ENCODE measurements at regions not wholly inside any gene's neighbourhood (a gene's known extent, or its start where the extent isn't known, plus 50 kb on each side); places are given as distances from the start of the nearest gene placed in this dataset.

GRCh38 chr12:111207761-111208160 is 161.1 kb downstream of the PHETA1 start:
- Histone ChIP-seq H3K4me3 (ENCODE audit: low read depth, low read length) (no peak overlapping the region), H3K27ac (ENCODE audit: low read depth, low read length) (no peak overlapping the region), H3K9me3 (ENCODE audit: control insufficient read depth, insufficient read depth, low read length) (no peaks in the 10 kb centered on the region), H3K27me3 (ENCODE audit: control insufficient read depth, insufficient read depth, low read length) (peaks cover 9% of the 10 kb centered on the region)
- ChIA-PET CTCF (no interaction called here), POLR2A (no interaction called here)
- DNase-seq (ENCODE audit: low read depth, low spot score): no peak
- TF ChIP-seq, protein P1, sequence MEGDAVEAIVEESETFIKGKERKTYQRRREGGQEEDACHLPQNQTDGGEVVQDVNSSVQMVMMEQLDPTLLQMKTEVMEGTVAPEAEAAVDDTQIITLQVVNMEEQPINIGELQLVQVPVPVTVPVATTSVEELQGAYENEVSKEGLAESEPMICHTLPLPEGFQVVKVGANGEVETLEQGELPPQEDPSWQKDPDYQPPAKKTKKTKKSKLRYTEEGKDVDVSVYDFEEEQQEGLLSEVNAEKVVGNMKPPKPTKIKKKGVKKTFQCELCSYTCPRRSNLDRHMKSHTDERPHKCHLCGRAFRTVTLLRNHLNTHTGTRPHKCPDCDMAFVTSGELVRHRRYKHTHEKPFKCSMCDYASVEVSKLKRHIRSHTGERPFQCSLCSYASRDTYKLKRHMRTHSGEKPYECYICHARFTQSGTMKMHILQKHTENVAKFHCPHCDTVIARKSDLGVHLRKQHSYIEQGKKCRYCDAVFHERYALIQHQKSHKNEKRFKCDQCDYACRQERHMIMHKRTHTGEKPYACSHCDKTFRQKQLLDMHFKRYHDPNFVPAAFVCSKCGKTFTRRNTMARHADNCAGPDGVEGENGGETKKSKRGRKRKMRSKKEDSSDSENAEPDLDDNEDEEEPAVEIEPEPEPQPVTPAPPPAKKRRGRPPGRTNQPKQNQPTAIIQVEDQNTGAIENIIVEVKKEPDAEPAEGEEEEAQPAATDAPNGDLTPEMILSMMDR (IDR thresholded peaks at IDR 0.05; ENCODE audit: low read depth, low read length): no peak

DNA sequence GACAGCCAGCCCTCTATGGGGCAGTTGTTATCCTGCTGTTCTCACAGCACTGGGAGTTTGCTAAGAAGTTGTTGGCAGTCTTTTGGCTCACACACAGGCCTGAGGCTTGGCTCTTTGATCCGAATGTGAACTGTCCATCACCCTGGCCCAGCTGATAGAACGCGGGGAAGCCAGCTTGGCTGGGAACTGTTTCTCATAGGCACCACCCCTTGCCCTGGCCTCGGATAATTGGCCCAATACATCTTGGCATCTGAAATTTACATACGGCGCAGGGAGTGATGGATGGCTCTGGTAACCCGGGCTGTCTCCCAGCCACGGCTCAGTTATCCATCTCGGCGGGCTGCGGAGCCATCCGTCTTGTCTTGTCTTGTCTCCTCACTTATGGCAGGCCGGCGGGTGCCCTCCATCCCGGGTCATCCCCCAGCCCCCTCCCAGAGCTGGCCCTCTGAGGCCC is 164.1 kb downstream of the PHETA1 start:
- CTCF ChIA-PET: no interaction called here
- POLR2A ChIA-PET: no interaction called here
- Histone ChIP-seq H3K9me3 (ENCODE audit: control insufficient read depth, insufficient read depth, low read length) (no peaks in the 10 kb centered on the region), H3K27me3 (ENCODE audit: control insufficient read depth, insufficient read depth, low read length) (peaks cover 12% of the 10 kb centered on the region), H3K4me3 (ENCODE audit: low read depth, low read length) (no peak overlapping the region), H3K27ac (ENCODE audit: low read depth, low read length) (no peak overlapping the region)
- DNase-seq (ENCODE audit: low read depth, low spot score): no peak
- TF ChIP-seq, protein P1 (IDR thresholded peaks at IDR 0.05; ENCODE audit: low read depth, low read length): no peak

DNA sequence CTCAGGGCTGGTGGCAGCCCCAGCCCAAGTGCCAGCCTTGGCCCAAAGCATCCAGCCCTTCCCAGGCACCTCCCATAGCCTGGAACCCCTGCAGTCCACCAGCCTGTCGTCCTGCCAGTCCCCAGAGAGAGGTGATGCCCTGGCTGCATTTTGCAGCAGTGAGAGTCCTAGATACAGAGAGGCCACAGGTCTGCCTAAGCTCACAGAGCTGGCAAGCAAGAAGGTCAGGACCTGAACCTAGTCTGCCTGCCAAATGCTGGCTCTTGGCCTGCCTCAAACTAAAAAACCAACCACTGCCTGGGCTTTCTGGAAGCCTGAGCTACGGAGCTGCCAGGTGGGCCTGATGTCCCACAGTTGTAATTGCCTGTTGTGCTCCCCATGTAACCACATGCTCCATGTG is 164.9 kb downstream of the PHETA1 start:
- TF ChIP-seq, protein P1 (IDR thresholded peaks at IDR 0.05; ENCODE audit: low read depth, low read length): no peak
- Histone ChIP-seq H3K27ac (ENCODE audit: low read depth, low read length) (no peak overlapping the region), H3K27me3 (ENCODE audit: control insufficient read depth, insufficient read depth, low read length) (peaks cover 15% of the 10 kb centered on the region), H3K4me3 (ENCODE audit: low read depth, low read length) (no peak overlapping the region), H3K9me3 (ENCODE audit: control insufficient read depth, insufficient read depth, low read length) (no peaks in the 10 kb centered on the region)
- ChIA-PET POLR2A (no interaction called here), CTCF (no interaction called here)
- no peak for DNase-seq (ENCODE audit: low read depth, low spot score)

DNA sequence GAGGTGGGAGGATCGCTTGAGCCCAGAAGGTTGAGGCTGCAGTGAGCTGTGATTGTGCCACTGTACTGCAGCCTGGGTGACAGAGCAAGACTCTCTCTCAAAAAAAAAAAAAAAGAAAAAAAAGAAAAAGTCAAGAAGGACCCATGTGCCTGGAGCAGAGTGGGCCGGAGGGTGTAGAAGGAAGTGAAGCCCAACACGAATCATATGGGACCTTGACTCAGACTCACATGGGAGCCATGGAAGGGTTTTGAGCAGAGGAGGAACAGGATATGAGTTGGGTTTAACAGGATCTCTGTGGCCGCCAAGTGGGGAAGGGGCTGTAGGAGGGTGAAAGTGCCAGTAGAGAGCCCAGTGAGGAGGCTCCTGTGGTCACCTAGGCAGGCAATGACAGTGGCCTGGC is 165.4 kb downstream of the PHETA1 start:
- peaks cover 15% of the 10 kb centered on the region for H3K27me3 ChIP-seq (ENCODE audit: control insufficient read depth, insufficient read depth, low read length)
- no peak overlapping the region for H3K4me3 ChIP-seq (ENCODE audit: low read depth, low read length)
- H3K27ac ChIP-seq (ENCODE audit: low read depth, low read length): no peak overlapping the region
- TF ChIP-seq, protein P1 (IDR thresholded peaks at IDR 0.05; ENCODE audit: low read depth, low read length): no peak
- ChIA-PET POLR2A (no interaction called here), CTCF (no interaction called here)
- no peaks in the 10 kb centered on the region for H3K9me3 ChIP-seq (ENCODE audit: control insufficient read depth, insufficient read depth, low read length)
- no peak for DNase-seq (ENCODE audit: low read depth, low spot score)

GRCh38 chr12:111202237-111202915 is 166.5 kb downstream of the PHETA1 start:
- Histone ChIP-seq H3K27me3 (ENCODE audit: control insufficient read depth, insufficient read depth, low read length) (peaks cover 15% of the 10 kb centered on the region), H3K27ac (ENCODE audit: low read depth, low read length) (no peak overlapping the region), H3K9me3 (ENCODE audit: control insufficient read depth, insufficient read depth, low read length) (no peaks in the 10 kb centered on the region), H3K4me3 (ENCODE audit: low read depth, low read length) (no peak overlapping the region)
- TF ChIP-seq, protein P1 (IDR thresholded peaks at IDR 0.05; ENCODE audit: low read depth, low read length): no peak
- POLR2A ChIA-PET: no interaction called here
- CTCF ChIA-PET: no interaction called here
- DNase-seq (ENCODE audit: low read depth, low spot score): no peak
